ENCODE measurements at regions not wholly inside any gene's neighbourhood (a gene's known extent, or its start where the extent isn't known, plus 50 kb on each side); places are given as distances from the start of the nearest gene placed in this dataset.

DNA sequence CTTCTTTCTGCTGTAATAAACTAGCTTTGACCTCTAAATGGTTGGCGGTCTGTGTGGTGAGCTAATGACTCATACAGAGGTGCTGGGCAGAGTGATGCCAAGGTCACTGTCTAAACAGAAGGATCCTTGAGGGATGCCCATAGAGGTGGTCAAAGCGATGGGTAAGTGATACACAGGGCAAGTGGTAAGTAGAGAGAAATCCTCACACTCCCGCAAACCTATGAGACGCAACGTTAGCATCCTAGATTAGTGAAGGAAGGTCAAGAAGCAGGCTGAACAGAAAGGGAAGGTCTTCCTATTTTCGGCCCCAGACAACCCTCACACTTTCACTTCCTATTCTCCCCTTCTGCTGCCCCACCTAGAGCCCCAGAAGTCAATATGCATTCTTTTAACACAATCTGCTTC is 65.6 kb upstream of the SESN3 start:
- TF ChIP-seq, protein P1, sequence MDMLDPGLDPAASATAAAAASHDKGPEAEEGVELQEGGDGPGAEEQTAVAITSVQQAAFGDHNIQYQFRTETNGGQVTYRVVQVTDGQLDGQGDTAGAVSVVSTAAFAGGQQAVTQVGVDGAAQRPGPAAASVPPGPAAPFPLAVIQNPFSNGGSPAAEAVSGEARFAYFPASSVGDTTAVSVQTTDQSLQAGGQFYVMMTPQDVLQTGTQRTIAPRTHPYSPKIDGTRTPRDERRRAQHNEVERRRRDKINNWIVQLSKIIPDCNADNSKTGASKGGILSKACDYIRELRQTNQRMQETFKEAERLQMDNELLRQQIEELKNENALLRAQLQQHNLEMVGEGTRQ (IDR thresholded peaks at IDR 0.05; ENCODE audit: borderline replicate concordance, low read depth, low read length), result no peak
- no peak for TF ChIP-seq EP300 (IDR thresholded peaks at IDR 0.05; ENCODE audit: borderline replicate concordance in 1 of 2, low read depth in 1 of 2, low read length in 1 of 2)
- TF ChIP-seq TCF12 (IDR thresholded peaks at IDR 0.05), result no peak
